GM23338 (cell line): ENCODE measurements at regions not wholly inside any gene's neighbourhood (a gene's known extent, or its start where the extent isn't known, plus 50 kb on each side); places are given as distances from the start of the nearest gene placed in this dataset.

ENCODE experiments used
- ATAC-seq: fragments of 200-7000 bp; cut with Tn5 transposase; 3 replicates; pipeline ENCODE4 v1.9.1; 2020
- DNase-seq: peaks from one replicate; pipeline ENCODE4 v3.0.0-alpha.2; 2015; ENCODE audit warnings: low spot score
- H2AFZ ChIP-seq: fragments of 200-600 bp; sonication (generic); 2 replicates; pipeline ENCODE4 v1.8.0; 2016; ENCODE audit warnings: antibody characterized with exemption, mild to moderate bottlenecking, moderate library complexity
- H3F3A ChIP-seq: fragments of 200-600 bp; sonication (generic); replicated peaks from 2 replicates; pipeline ENCODE4 v1.8.0; 2017; ENCODE audit warnings: antibody characterized with exemption, mixed run types, low read depth
- H3K27ac ChIP-seq: fragments of 200-600 bp; sonication (generic); 2 replicates; pipeline ENCODE4 v1.6.1; 2016; ENCODE audit warnings: low read depth
- H3K27me3 ChIP-seq: fragments of 200-600 bp; sonication (generic); 2 replicates; pipeline ENCODE4 v1.8.0; 2016; ENCODE audit warnings: mild to moderate bottlenecking, mixed run types, moderate library complexity; ENCODE audit not compliant: insufficient read depth
- H3K36me3 ChIP-seq: fragments of 200-600 bp; sonication (generic); 2 replicates; pipeline ENCODE4 v1.8.0; 2016; ENCODE audit warnings: mild to moderate bottlenecking; ENCODE audit not compliant: insufficient read depth
- H3K4me1 ChIP-seq: fragments of 200-600 bp; sonication (generic); 2 replicates; pipeline ENCODE4 v1.8.0; 2016; ENCODE audit warnings: mild to moderate bottlenecking, moderate library complexity; ENCODE audit not compliant: insufficient read depth
- H3K4me2 ChIP-seq: fragments of 200-600 bp; sonication (generic); 2 replicates; pipeline ENCODE4 v1.7.1; 2017; ENCODE audit warnings: mixed run types
- H3K4me3 ChIP-seq: fragments of 200-600 bp; sonication (generic); 2 replicates; pipeline ENCODE4 v1.6.1; 2016; ENCODE audit warnings: mixed run types
- H3K79me2 ChIP-seq: fragments of 200-600 bp; sonication (generic); replicated peaks from 2 replicates; pipeline ENCODE4 v1.8.0; 2017; ENCODE audit warnings: mild to moderate bottlenecking; ENCODE audit not compliant: insufficient read depth
- H3K9me2 ChIP-seq: fragments of 200-600 bp; sonication (generic); 2 replicates; pipeline ENCODE4 v1.8.0; 2017; ENCODE audit not compliant: insufficient read depth
- H4K20me1 ChIP-seq: fragments of 200-600 bp; sonication (generic); replicated peaks from 2 replicates; pipeline ENCODE4 v1.8.0; 2017; ENCODE audit warnings: mild to moderate bottlenecking; ENCODE audit not compliant: insufficient read depth
- H3K27ac Mint-ChIP-seq: 2 replicates; pipeline ENCODE4 v1.8.0; 2020; ENCODE audit warnings: inconsistent platforms, mild to moderate bottlenecking, moderate library complexity, mixed read lengths
- H3K27me3 Mint-ChIP-seq: 3 replicates; pipeline ENCODE4 v1.8.0; 2022; ENCODE audit warnings: low read depth, mild to moderate bottlenecking, moderate library complexity, mixed read lengths, inconsistent platforms; ENCODE audit not compliant: insufficient read depth, poor library complexity
- H3K36me3 Mint-ChIP-seq: 3 replicates; pipeline ENCODE4 v1.8.0; 2021; ENCODE audit warnings: low read depth, mild to moderate bottlenecking, inconsistent platforms, moderate library complexity, mixed read lengths
- H3K4me1 Mint-ChIP-seq: 3 replicates; pipeline ENCODE4 v1.8.0; 2020; ENCODE audit warnings: mild to moderate bottlenecking, inconsistent platforms, mixed read lengths
- H3K4me3 Mint-ChIP-seq: 3 replicates; pipeline ENCODE4 v1.8.0; 2021; ENCODE audit warnings: moderate library complexity, mild to moderate bottlenecking, inconsistent platforms, mixed read lengths
- H3K9me3 Mint-ChIP-seq: 3 replicates; pipeline ENCODE4 v1.8.0; 2020; ENCODE audit warnings: moderate library complexity, mild to moderate bottlenecking, inconsistent platforms, mixed read lengths
- CREB1 ChIP-seq: fragments of 250-450 bp; sonication (Bioruptor Pico); IDR thresholded peaks from 2 replicates; pipeline ENCODE4 v1.5.0; 2020; ENCODE audit warnings: low read depth, mild to moderate bottlenecking, moderate library complexity
- ETS1 ChIP-seq: IDR thresholded peaks from 2 replicates; pipeline ENCODE4 v1.6.1; 2016; ENCODE audit warnings: antibody characterized with exemption
- EZH2phosphoT487 ChIP-seq: fragments of 200-600 bp; sonication (generic); IDR thresholded peaks from one replicate; pipeline ENCODE4 v1.8.1; 2018; ENCODE audit warnings: antibody characterized with exemption; ENCODE audit not compliant: unreplicated experiment
- JUNB ChIP-seq: IDR thresholded peaks from one replicate; pipeline ENCODE4 v1.6.1; 2016; ENCODE audit warnings: antibody characterized with exemption; ENCODE audit not compliant: unreplicated experiment
- POLR2AphosphoS5 ChIP-seq: IDR thresholded peaks from 2 replicates; pipeline ENCODE4 v1.6.1; 2016; ENCODE audit warnings: antibody characterized with exemption, low read depth
- ZNF114 ChIP-seq: fragments of 250-450 bp; sonication (Bioruptor Pico); IDR thresholded peaks from 2 replicates; pipeline ENCODE4 v1.5.0; 2020; ENCODE audit warnings: mild to moderate bottlenecking, moderate library complexity
- ZNF331 ChIP-seq: fragments of 250-450 bp; sonication (Bioruptor Pico); IDR thresholded peaks from 2 replicates; pipeline ENCODE4 v1.5.0; 2020; ENCODE audit warnings: low read depth, mild to moderate bottlenecking, moderate library complexity
- ZNF462 ChIP-seq: fragments of 250-450 bp; sonication (Bioruptor Pico); IDR thresholded peaks from 2 replicates; pipeline ENCODE4 v1.5.0; 2020; ENCODE audit warnings: mild to moderate bottlenecking, moderate library complexity

GRCh38 chr19:27681972-27682371, 1531.0 kb downstream of the UQCRFS1 start (continued):
- no peak for TF ChIP-seq ZNF462 (CRISPR knock-in tag)
- no peak for TF ChIP-seq CREB1 (CRISPR knock-in tag)

- Mint-ChIP-seq H3K36me3 (peaks cover 40% of the 10 kb centered on the region), H3K4me1 (no peaks in the 10 kb centered on the region)
- H3K4me1 ChIP-seq: no peaks in the 10 kb centered on the region
- TF ChIP-seq ETS1: no peak
- TF ChIP-seq CREB1 (CRISPR knock-in tag): no peak
- no peak for TF ChIP-seq ZNF462 (CRISPR knock-in tag)
- no peak for TF ChIP-seq ZNF114 (CRISPR knock-in tag)
- no peak for TF ChIP-seq POLR2AphosphoS5
- no peak for TF ChIP-seq JUNB
- no peak for TF ChIP-seq EZH2phosphoT487
- no peak for TF ChIP-seq ZNF331 (CRISPR knock-in tag)
Observed at GRCh38 chr19:27679905-27680304, 1533.0 kb downstream of the UQCRFS1 start.

More at GRCh38 chr19:27679905-27680304, 1533.0 kb downstream of the UQCRFS1 start:
- no peaks in the 10 kb centered on the region for H3K27me3 Mint-ChIP-seq
- H3K27ac Mint-ChIP-seq: no peak overlapping the region
- Histone ChIP-seq H3K27ac (no peak overlapping the region), H3K4me3 (no peak overlapping the region), H3K9me2 (no peaks in the 10 kb centered on the region), H3K36me3 (peaks cover 14% of the 10 kb centered on the region), H3F3A (no peaks in the 10 kb centered on the region), H3K4me2 (no peak overlapping the region), H3K79me2 (no peaks in the 10 kb centered on the region), H4K20me1 (no peaks in the 10 kb centered on the region), H2AFZ (no peak overlapping the region), H3K27me3 (no peaks in the 10 kb centered on the region; the same call in 1 of the 2 replicates)
- DNase-seq (no peak), ATAC-seq (no peak)
- H3K4me3 Mint-ChIP-seq: no peak overlapping the region
- H3K9me3 Mint-ChIP-seq: peaks cover 96% of the 10 kb centered on the region
